Skin epidermis (tissue), 12 donors: ENCODE measurements at regions not wholly inside any gene's neighbourhood (a gene's known extent, or its start where the extent isn't known, plus 50 kb on each side); places are given as distances from the start of the nearest gene placed in this dataset.

ENCODE experiments used
- H3K27ac ChIP-seq, 21 experiments: fragments of 200-600 bp; sonication (generic) in 11 of 21; one replicate each; pipeline ENCODE4 v1.5.0; 2020; ENCODE audit warnings: mild to moderate bottlenecking in 3 of 21, inconsistent platforms in 2 of 21, moderate library complexity in 2 of 21
- H3K4me3 ChIP-seq, 7 experiments: fragments of 200-600 bp; sonication (generic) in 2 of 7; one replicate each; pipeline ENCODE4 v1.5.0; 2020; ENCODE audit warnings: inconsistent platforms in 2 of 7, mild to moderate bottlenecking in 2 of 7, moderate library complexity in 1 of 7

DNA sequence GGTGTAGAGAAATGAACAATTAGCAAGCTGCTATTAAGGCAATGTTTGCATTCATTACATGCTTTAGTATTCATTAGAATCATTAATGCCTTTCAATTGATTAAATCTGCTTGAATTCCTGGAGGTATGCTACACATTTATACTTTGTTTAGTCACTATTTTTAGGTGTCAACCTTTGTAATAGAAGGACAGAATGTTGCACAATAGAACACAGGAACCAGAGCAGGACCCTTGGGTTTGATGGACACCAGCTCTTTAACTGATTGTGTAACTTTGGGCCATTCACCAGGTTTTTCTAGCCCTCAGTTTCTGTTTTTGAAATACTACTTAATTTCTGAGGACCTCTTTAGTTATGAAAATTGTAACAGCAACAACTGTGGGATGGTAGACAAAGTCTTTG, 317.6 kb upstream of the UMPS start:
- no peak overlapping the region for H3K4me3 ChIP-seq
- H3K27ac ChIP-seq, result no peak overlapping the region

DNA sequence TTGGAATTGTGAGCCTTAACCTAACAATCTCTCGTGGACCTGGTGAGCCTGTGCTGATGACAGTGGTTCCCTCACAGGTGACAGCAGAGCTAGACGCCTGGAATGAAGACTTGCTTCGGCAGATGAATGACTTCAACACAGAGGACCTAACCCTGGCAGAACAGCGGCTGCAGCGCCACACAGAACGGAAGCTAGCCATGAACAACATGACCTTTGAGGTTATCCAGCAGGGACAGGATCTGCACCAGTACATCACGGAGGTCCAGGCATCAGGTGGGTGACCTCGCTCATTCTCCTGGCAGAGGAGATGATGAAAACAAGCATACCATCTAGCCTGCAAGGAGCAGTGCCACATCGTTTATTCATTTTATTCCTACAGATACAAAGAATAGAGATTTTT, 316.9 kb upstream of the UMPS start:
- Histone ChIP-seq H3K27ac (no peak overlapping the region), H3K4me3 (no peak overlapping the region)

DNA sequence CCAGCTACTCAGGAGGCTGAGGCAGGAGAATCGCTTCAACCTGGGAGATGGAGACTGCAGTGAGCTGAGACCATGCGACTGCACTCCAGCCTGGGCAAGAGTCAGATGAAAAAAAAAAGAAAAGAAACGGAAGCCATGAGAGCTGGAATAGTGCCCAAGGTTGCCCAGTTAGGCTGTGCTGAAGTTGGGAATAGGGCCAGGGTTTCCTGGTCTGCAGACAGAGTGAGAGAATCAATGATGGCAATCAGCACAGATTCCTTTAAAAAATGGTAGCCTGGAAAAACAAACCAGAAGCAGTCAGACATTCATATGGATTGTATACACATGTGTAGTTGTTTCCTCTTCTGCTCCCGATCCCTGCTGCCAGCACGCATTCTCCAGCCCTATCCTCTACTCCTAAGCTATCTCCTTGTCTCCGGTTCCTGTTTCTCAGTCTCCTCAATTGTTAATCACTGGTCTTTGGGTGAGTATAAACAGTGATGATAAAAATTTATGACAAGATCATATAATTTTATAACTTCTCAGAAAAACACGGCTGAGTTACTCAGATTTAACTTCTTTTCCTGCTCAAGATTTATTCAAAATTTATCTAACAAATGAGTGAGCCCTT, 316.2 kb upstream of the UMPS start:
- no peak overlapping the region for H3K4me3 ChIP-seq
- H3K27ac ChIP-seq, result no peak overlapping the region

DNA sequence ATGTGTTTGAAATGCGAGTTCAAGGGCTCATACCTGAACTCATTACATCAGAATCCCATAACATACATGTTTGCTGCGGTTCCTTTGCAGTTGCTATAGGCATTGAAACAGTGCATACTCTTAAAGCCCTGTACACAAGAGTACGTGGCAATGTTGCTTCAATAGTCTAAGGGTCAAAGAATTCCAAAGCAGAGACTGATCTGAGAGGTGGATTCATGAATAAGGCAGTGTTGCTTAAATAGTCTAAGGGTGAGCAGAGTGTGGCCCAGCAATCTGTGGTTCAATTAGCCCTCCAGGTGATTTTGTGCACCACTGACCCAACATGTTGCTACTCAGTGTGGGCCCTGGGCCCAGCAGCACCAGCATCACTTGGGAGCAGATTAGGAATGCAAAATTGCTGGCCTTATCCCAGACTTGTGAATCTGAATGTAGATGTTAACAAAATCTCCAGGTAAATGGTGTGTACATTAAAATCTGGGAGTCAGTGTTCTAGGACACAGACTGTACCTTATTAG, 314.7 kb upstream of the UMPS start:
- no peak overlapping the region for H3K27ac ChIP-seq
- no peak overlapping the region for H3K4me3 ChIP-seq

DNA sequence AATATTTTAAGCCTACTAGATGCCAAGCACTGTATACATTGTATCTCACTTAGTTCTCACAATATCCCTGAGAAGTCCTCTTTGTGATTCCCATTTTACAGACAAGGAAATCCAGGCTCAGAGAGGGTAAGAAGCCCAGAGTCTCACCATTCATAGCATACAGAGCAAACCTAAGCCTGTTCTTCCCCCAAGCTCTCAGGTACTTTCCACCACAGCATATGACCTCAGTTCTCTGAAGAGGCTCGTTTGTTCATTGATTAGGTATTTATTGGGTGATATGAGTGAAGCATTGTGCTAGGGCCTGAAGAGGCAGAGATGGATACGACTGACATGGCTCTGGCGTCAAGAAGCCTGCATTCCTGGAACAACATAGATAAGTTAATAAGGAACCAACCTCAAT, 310.9 kb upstream of the UMPS start:
- H3K4me3 ChIP-seq, result no peak overlapping the region
- no peak overlapping the region for H3K27ac ChIP-seq

DNA sequence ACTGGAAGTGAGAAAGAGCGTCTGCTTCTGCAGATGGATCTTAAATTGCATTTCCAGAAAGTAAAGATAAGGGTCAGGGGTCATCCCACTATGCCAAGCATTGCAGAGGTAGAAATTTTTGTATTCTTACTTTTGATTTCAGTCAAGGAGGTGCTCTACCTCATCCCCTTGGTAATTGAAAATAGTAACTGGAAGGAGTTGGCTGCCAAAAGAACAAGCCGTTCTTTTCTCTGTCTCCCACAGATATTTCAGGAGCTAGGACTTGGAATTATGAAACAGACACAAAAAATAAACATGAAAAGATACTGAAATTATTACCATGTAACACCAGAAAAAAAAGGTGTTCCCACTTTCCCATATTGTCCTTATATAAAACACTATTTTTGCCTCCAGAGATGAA, 309.9 kb upstream of the UMPS start:
- Histone ChIP-seq H3K4me3 (no peak overlapping the region), H3K27ac (no peak overlapping the region)

DNA sequence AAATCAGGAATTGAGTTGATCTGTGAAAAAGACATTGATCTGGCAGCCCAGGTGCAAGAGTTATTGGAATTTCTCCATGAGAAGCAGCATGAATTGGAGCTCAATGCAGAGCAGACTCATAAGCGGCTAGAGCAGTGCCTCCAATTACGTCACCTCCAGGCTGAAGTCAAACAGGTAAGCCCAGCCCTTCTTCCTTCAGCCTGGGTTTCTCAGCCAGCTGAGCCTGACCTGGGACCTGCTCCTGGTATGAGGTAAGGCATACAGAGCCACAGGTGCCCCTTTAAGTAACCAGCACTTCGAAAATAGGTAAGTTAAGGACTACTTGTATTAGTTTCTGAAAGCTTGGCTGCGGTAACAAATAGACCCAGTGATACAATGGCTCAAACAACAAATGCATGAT, 307.4 kb upstream of the UMPS start:
- H3K27ac ChIP-seq, result no peak overlapping the region
- no peak overlapping the region for H3K4me3 ChIP-seq

DNA sequence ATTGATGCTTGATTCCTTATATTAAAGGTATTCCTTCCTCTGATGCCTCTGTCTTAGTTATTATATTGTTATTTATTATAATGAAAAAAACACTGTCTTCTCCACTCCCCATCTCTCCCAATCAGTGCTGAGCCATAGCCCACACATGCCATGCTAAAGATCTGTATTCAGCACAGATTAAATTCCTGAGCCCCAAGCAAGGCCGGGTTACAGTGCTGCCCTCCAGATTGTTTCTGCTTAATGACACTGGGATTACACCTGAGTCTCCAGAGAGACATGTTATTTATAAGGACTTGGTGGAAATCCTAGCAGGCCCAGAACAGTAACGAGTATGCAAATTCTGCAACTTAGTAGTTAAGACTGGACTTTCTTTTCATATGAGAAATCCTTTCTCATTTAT, 305.9 kb upstream of the UMPS start:
- Histone ChIP-seq H3K27ac (no peak overlapping the region), H3K4me3 (no peak overlapping the region)

DNA sequence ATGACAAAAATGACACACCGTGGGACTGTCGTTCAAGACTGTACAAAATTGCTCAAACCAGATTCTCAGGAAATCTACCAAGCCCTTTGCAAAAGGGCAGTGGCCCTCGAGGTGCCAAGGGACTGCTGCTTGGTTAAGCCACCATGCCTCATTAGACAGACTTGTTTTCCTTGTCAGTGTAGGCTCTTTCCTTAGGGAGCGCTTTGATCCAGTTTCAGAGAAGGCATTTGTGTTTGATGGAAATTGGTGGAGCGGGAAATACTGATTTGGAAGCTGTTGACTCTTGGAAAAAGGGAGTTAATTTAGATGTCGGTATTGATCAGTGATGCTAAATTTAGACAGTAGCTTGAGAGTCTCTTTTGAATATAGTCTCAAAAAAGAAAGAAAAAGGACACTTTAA, 304.3 kb upstream of the UMPS start:
- Histone ChIP-seq H3K27ac (no peak overlapping the region), H3K4me3 (no peak overlapping the region)

DNA sequence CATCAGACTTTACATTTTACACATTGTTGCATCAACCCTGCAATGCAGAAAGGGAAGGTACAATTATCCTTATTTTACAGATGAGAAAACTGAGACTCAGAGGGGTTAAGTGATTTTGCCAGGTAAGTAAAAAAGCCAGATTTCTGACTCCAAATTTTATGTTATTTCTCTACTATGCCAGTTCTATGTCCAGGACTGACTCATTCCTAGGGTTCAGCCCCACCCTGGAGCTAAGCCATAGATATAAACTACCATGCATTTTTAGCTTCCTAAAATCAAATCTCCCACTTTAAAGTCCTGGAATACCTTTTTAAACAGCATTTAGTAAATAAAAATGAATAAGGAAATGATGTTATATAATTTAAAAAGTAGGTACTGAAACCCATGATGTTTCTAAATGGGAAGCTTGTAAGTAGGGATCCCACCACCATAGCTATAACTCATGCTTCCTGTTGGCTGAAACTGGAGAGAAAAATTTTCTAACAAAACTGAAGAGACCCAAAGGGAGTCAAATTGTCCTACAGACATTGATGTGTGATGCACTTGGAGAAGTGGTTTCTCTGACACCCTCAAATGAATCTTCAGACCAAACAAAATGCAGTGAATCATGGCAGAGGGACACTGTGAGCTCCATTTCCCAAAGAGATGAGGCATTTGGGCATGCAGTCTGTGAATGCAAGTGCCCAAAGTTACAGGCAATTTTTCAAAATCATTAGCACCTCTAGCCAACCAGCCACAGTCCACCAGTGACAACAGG, 301.7 kb upstream of the UMPS start:
- H3K4me3 ChIP-seq, result no peak overlapping the region

DNA sequence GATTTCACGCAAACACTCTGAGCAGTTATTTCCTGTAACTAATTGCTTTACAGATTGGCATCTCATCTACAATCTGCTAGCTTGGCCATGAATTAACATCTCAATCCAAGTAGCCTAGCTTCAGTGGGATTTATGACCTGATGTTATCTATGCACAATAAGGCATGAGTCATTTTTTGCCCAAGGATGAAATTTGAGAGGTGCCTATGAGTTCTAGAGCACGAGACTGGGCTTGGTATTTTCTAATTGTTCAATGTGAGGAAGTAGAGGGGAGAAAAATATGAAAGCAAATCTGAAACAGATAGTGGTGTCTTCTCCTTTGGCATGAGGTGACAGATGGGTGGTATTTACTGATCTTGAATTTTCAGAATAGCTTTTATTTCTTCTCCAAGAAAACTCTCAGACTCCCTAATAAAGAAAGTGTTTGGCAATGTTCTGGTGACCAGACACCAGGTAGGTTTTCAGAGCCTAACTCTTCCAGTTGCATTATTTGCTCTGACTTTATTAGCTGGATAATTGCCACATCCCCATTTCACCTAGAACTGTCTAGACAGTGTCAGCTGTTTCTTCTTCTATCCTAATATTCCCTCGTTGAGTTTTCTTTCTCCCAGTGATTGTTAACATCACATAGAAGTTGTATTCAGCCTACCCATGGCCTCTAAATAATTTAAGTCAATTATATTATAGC, 301.0 kb upstream of the UMPS start:
- no peak overlapping the region for H3K27ac ChIP-seq

More for the DNA sequence above, 301.7 kb upstream of the UMPS start:
- H3K27ac ChIP-seq, result no peak overlapping the region

DNA sequence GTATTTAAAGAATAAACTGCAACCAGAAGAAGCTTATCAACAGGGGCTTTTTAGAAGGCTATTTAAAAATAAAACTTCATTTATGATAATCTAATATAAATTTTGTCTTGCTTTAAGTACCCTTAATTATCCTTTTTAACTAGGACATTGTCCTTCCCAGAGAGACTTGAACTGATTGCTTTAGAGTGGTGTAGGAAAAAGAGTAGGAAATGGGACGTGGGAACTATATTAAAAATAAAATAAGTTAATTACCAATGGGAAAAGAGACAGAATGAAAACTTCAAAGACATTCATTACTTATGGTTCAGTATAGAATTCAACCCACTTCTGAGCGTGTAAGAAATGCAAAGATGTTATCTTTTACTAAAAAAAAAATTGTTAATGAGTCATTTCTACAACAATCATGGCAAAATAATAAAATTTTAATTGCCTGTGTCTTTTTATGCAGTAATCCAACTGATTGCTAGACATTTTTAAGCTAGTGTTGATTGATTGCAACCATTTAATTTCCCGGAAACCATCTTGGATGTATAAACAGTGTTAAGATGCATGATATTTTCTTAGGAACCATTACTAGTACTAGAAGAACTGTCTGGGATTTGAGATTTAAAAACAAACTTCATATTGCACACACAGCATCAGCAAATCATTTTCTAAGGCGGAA, 298.8 kb upstream of the UMPS start:
- H3K27ac ChIP-seq, result no peak overlapping the region

More for the DNA sequence above, 301.0 kb upstream of the UMPS start:
- no peak overlapping the region for H3K4me3 ChIP-seq

DNA sequence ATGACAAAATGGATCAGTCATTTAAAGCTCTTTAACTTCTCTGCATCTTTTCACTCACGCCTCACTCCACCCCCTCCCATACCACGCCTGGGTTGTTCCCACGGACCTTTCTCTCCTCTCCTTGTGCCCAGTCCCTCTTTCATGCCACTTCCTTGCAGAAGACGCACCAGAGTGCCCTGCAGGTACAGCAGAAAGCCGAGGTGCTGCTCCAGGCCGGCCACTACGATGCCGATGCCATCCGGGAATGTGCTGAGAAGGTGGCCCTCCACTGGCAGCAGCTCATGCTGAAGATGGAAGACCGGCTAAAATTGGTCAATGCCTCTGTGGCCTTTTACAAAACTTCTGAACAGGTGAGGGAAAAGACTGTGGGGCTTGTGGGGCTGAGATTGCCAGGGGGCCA, 296.1 kb upstream of the UMPS start:
- Histone ChIP-seq H3K4me3 (no peak overlapping the region), H3K27ac (no peak overlapping the region)

More for the DNA sequence above, 298.8 kb upstream of the UMPS start:
- H3K4me3 ChIP-seq, result no peak overlapping the region

DNA sequence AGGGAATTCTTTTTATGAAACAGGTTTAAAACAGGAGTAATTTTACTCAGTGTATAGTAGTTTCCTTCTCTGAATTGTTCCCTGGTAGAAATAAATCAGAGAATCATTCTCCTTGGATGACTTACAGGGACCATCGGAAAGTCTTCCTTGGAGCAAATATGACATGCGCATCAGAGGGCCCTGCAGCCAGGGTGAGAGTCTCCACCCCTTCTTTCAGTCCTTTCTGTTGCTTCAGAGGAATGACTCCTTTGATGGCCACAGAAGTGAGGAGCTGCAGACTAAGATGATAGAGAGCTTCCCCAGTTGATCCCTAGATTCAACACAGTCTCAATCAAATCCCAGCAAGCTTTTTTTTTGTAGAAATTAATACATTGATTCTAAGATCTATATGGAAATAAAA, 294.8 kb upstream of the UMPS start:
- Histone ChIP-seq H3K4me3 (no peak overlapping the region), H3K27ac (no peak overlapping the region)

DNA sequence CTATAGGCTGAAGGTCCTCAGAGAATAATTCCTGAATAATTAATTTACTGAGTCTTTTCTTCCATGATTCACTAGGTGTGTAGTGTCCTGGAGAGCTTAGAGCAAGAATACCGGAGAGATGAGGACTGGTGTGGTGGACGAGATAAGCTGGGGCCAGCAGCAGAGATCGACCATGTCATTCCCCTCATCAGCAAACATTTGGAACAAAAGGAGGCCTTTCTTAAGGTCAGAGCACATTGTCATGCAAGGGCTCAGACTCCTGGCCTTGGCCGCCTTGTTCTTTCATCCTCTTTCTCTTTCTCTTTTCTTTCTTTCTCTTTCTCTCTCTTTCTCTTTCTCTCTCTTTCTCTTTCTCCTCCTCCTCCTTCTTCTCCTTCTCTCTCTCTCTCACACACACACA, 291.4 kb upstream of the UMPS start:
- no peak overlapping the region for H3K27ac ChIP-seq

DNA sequence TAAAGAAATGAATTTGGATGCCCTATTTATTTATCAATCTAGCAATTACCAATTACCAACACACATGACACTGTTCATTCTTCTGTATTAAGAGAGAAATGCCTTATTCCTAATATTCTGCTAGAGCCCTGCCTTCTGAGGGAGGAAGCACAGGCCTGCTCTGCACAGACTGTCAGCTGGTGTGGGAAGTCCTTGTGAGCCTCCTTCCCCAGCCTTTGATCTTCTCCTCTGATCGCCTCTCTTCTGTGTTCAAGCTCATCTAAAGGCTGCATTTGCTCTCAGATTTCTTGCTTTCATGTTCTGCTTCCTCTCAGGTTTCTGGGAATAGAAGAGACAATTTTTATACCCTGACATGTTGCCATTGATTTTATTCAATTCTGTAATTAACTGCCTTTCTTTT, 290.6 kb upstream of the UMPS start:
- Histone ChIP-seq H3K27ac (no peak overlapping the region), H3K4me3 (no peak overlapping the region)

More for the DNA sequence above, 291.4 kb upstream of the UMPS start:
- no peak overlapping the region for H3K4me3 ChIP-seq

DNA sequence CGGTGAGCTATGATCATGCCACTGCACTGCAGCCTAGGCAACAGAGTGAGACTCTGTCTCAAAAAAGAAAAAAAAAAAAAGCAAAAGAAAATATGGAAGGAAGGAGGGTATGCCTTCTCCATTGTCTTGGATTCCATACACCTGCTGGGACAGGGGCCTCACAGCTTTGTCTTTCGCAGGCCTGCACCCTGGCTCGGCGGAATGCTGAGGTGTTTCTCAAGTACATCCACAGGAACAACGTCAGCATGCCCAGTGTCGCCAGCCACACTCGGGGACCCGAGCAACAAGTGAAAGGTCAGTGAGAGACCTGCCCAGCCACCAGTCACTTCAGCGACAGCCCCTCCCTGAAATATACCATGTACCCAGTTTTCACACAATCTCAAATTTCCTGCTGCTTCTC, 288.5 kb upstream of the UMPS start:
- no peak overlapping the region for H3K27ac ChIP-seq
- no peak overlapping the region for H3K4me3 ChIP-seq

DNA sequence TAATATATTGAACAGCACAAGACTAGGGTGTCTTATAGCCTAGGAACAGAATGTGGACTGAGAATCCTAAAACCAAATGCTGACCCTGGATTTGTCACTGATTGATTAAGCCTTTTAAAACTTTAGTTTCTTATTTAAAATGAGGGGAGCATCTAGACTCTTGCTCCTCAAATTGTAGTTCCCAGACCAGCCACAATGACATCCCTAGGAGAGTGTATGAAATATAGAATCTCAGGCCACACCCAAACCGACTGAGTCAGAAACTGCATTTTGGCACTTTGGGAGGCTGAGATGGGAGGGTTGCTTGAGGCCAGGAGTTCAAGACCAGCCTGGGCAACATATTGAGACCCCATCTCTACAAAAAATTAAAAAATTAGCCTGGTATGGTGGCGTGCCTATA, 287.8 kb upstream of the UMPS start:
- no peak overlapping the region for H3K27ac ChIP-seq
- no peak overlapping the region for H3K4me3 ChIP-seq

DNA sequence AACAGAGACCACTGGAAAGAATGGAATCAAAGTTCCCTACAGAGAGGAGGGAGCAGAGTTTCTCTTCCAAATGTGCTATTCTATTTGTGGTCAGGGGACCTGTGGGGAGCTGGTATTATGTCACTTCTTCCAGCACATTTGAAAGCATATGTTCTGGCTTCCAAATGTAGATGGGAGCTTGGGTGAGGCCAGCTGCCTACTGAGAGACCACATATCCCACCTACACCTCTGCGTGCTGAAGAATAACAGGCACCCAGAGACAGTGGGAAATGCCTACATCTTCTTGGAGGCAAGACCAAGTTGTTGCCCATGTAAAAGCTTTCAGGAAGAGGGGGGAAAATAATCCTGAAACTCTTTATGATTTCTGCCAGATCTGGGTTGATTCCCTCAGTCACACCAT, 286.8 kb upstream of the UMPS start:
- Histone ChIP-seq H3K4me3 (no peak overlapping the region), H3K27ac (no peak overlapping the region)

DNA sequence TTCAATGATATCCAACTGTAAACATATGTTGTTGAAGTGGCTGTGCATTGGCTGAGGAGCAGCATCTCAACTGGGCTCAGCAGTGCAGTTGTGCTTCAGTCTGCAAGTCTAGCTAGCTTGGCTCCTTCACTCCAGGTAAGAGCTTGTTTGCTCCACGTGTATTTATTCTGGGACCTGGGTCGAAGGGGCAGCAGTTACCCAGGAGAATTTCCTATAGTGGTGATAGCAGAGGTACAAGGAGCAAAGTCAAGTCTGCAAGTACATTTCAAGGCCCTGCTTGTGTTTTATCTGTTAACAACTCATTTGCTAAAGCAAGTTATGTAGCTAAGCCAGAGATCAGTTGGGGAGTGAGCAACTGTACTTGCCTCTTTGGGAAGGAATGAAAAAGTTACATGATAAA, 286.2 kb upstream of the UMPS start:
- no peak overlapping the region for H3K4me3 ChIP-seq
- no peak overlapping the region for H3K27ac ChIP-seq

DNA sequence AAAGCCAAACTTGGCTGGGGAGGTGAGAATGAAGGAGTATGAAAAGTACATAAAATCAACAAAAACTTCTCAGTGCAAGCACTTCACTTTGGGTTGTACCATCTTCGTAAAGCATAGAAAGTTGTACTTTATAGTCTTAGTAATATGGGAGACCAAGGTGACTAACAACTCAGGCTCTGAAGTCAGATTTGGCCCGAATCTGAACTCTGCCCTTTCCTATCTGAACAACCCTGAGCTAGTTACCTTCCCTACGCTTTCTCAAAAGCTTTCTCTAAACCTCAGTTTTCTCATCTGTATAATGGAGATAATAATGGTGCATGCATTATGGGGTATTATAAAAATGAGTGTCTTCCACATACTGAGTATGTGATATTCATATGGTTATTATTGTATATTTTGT, 285.4 kb upstream of the UMPS start:
- H3K27ac ChIP-seq, result no peak overlapping the region

More for the DNA sequence above, 285.4 kb upstream of the UMPS start:
- no peak overlapping the region for H3K4me3 ChIP-seq
